OCI-LY1 (cell line): ENCODE measurements at regions not wholly inside any gene's neighbourhood (a gene's known extent, or its start where the extent isn't known, plus 50 kb on each side); places are given as distances from the start of the nearest gene placed in this dataset.

Experiments used
- H2AFZ ChIP-seq: fragments of 200-600 bp; sonication (generic), shearing (Covaris generic); 2 replicates; pipeline ENCODE4 v1.6.0; 2014; ENCODE audit warnings: antibody characterized with exemption, mild to moderate bottlenecking, low read length
- H3F3A ChIP-seq: fragments of 200-600 bp; sonication (generic), shearing (Covaris generic); 2 replicates; pipeline ENCODE4 v1.6.0; 2014; ENCODE audit warnings: mild to moderate bottlenecking, antibody characterized with exemption, low read length, moderate library complexity; ENCODE audit not compliant: insufficient read depth
- H3K27ac ChIP-seq: fragments of 200-600 bp; sonication (generic); 2 replicates; pipeline ENCODE4 v1.5.1; 2014; ENCODE audit warnings: low read length, mixed run types, mild to moderate bottlenecking, low read depth; ENCODE audit not compliant: poor library complexity, severe bottlenecking
- H3K27me3 ChIP-seq: fragments of 200-600 bp; sonication (generic); 2 replicates; pipeline ENCODE4 v1.6.0; 2014; ENCODE audit warnings: antibody characterized with exemption, mild to moderate bottlenecking, low read length, moderate library complexity; ENCODE audit not compliant: insufficient read depth
- H3K36me3 ChIP-seq: fragments of 200-600 bp; sonication (generic); 2 replicates; pipeline ENCODE4 v1.6.1; 2014; ENCODE audit warnings: mild to moderate bottlenecking, antibody characterized with exemption, low read length, moderate library complexity, mixed read lengths; ENCODE audit not compliant: insufficient read depth
- H3K4me1 ChIP-seq: fragments of 200-600 bp; sonication (generic); 2 replicates; pipeline ENCODE4 v1.5.1; 2014; ENCODE audit warnings: mild to moderate bottlenecking, low read length, moderate library complexity; ENCODE audit not compliant: insufficient read depth, severe bottlenecking
- H3K4me2 ChIP-seq: fragments of 200-600 bp; sonication (generic), shearing (Covaris generic); 2 replicates; pipeline ENCODE4 v1.6.1; 2014; ENCODE audit warnings: low read length
- H3K4me3 ChIP-seq: fragments of 200-600 bp; sonication (generic); 2 replicates; pipeline ENCODE4 v1.5.1; 2014; ENCODE audit warnings: low read length, low read depth, mild to moderate bottlenecking, mixed read lengths; ENCODE audit not compliant: poor library complexity, severe bottlenecking
- H3K79me2 ChIP-seq: fragments of 200-600 bp; shearing (Covaris generic); 2 replicates; pipeline ENCODE4 v1.6.1; 2016; ENCODE audit warnings: mixed run types, low read length, mixed read lengths; ENCODE audit not compliant: insufficient read depth
- H3K9ac ChIP-seq: fragments of 200-600 bp; sonication (generic), shearing (Covaris generic); 2 replicates; pipeline ENCODE4 v1.6.1; 2014; ENCODE audit warnings: mild to moderate bottlenecking, low read length, mixed read lengths
- H3K9me2 ChIP-seq: fragments of 200-600 bp; sonication (generic), shearing (Covaris generic); 2 replicates; pipeline ENCODE4 v1.6.1; 2014; ENCODE audit warnings: low read depth, mild to moderate bottlenecking, low read length, mixed read lengths
- H3K9me3 ChIP-seq: fragments of 200-600 bp; shearing (Covaris generic); 2 replicates; pipeline ENCODE4 v1.6.1; 2014; ENCODE audit warnings: low read length, mixed read lengths
- H4K20me1 ChIP-seq: fragments of 200-600 bp; sonication (generic), shearing (Covaris generic); 2 replicates; pipeline ENCODE4 v1.6.0; 2016; ENCODE audit warnings: mild to moderate bottlenecking, low read length; ENCODE audit not compliant: insufficient read depth
- CTCF ChIP-seq: fragments of 200-600 bp; sonication (generic), shearing (Covaris generic); IDR thresholded peaks from 2 replicates; pipeline ENCODE4 v1.5.1; 2017; ENCODE audit warnings: mild to moderate bottlenecking, antibody characterized with exemption, low read length, moderate library complexity, mixed read lengths
- EZH2 ChIP-seq: fragments of 200-600 bp; sonication (generic), shearing (Covaris generic); IDR thresholded peaks from 2 replicates; pipeline ENCODE4 v1.8.0; 2017; ENCODE audit warnings: borderline replicate concordance, mixed run types, mild to moderate bottlenecking, antibody characterized with exemption, low read length, moderate library complexity, mixed read lengths

DNA sequence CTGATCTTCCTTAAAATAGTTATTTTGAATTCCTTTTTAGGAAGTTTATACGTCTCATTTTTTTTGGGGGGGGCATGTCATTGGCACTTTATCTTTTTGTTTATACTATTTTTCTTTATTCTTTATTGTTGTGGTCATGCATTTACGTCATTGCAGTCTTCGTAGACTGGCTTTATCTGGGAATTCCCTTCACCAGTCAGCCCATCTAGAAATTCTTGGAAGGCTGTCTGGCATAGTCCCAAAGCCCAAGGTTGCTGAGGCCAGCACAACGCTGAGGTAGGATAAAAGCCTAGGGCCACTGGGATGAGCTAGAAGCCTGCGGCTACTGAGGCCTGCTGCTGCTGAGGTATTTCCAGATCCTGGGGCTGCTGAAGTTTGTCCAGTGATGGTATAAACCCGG is 121.5 kb downstream of the ISOC1 start:
- no peaks in the 10 kb centered on the region for H3K4me1 ChIP-seq
- H3K4me2 ChIP-seq: no peak overlapping the region
- TF ChIP-seq CTCF: no peak
- no peak for TF ChIP-seq EZH2
- no peak overlapping the region for H2AFZ ChIP-seq
- no peaks in the 10 kb centered on the region for H3K9me3 ChIP-seq
- no peak overlapping the region for H3K27ac ChIP-seq
- no peaks in the 10 kb centered on the region for H3K9me2 ChIP-seq
- H3K27me3 ChIP-seq: no peaks in the 10 kb centered on the region
- no peak overlapping the region for H3K9ac ChIP-seq
- H3F3A ChIP-seq: no peaks in the 10 kb centered on the region
- H4K20me1 ChIP-seq: no peaks in the 10 kb centered on the region
- H3K4me3 ChIP-seq: no peak overlapping the region
- H3K36me3 ChIP-seq: no peaks in the 10 kb centered on the region
- no peaks in the 10 kb centered on the region for H3K79me2 ChIP-seq

DNA sequence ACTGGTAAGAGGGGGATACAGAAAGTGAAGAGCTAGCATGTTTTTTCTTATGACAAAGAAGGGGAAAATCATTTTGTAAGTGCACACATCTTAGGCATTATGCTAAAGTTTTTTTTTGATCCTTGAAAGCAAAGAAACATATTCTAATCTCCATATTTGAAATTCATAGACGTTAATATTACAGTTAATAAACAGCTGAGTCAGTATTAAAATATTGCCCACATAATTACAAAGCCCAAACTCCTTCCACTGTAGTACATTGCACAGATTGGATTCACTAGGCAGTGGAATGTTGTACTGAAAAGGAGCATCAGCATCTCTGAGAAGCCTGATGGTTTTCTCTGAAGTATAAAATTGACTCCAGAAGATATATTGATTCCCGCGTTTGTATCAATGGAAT is 122.6 kb downstream of the ISOC1 start:
- H3F3A ChIP-seq: no peaks in the 10 kb centered on the region
- H3K79me2 ChIP-seq: no peaks in the 10 kb centered on the region
- no peaks in the 10 kb centered on the region for H4K20me1 ChIP-seq
- no peak overlapping the region for H3K27ac ChIP-seq
- no peak overlapping the region for H3K4me2 ChIP-seq
- H3K9me3 ChIP-seq: no peaks in the 10 kb centered on the region
- H2AFZ ChIP-seq: no peak overlapping the region
- H3K36me3 ChIP-seq: no peaks in the 10 kb centered on the region
- no peaks in the 10 kb centered on the region for H3K27me3 ChIP-seq
- H3K9me2 ChIP-seq: no peaks in the 10 kb centered on the region
- TF ChIP-seq CTCF: no peak
- TF ChIP-seq EZH2: no peak
- H3K9ac ChIP-seq: no peak overlapping the region
- no peaks in the 10 kb centered on the region for H3K4me1 ChIP-seq
- no peak overlapping the region for H3K4me3 ChIP-seq

GRCh38 chr5:129223178-129223577 is 128.6 kb downstream of the ISOC1 start:
- no peak overlapping the region for H2AFZ ChIP-seq

More at GRCh38 chr5:129223178-129223577, 128.6 kb downstream of the ISOC1 start:
- H3K27ac ChIP-seq: no peak overlapping the region
- no peaks in the 10 kb centered on the region for H3K9me3 ChIP-seq
- no peaks in the 10 kb centered on the region for H3K79me2 ChIP-seq
- H3K27me3 ChIP-seq: no peaks in the 10 kb centered on the region
- H3K9me2 ChIP-seq: no peaks in the 10 kb centered on the region; the same call in 1 of the 2 replicates
- H3K4me3 ChIP-seq: no peak overlapping the region
- no peaks in the 10 kb centered on the region for H3K36me3 ChIP-seq
- no peak overlapping the region for H3K9ac ChIP-seq
- no peak overlapping the region for H3K4me2 ChIP-seq
- no peaks in the 10 kb centered on the region for H3F3A ChIP-seq
- no peak for TF ChIP-seq CTCF
- TF ChIP-seq EZH2: no peak
- no peaks in the 10 kb centered on the region for H3K4me1 ChIP-seq
- H4K20me1 ChIP-seq: no peaks in the 10 kb centered on the region
